ENCODE measurements at regions not wholly inside any gene's neighbourhood (a gene's known extent, or its start where the extent isn't known, plus 50 kb on each side); places are given as distances from the start of the nearest gene placed in this dataset.
"Not testable (repeated sequence)": the region's sequence is repeated elsewhere in the genome, so short reads cannot be mapped to it uniquely, and the experiment has no call there.

- Histone ChIP-seq H3K4me3 (ENCODE audit: low read depth, low read length, poor library complexity, severe bottlenecking) (no peak overlapping the region), H3K9ac (ENCODE audit: low read length) (no peak overlapping the region), H3K4me1 (ENCODE audit: insufficient read depth, low read length, severe bottlenecking) (no peaks in the 10 kb centered on the region), H3K36me3 (ENCODE audit: insufficient read depth, low read length) (no peaks in the 10 kb centered on the region), H3F3A (ENCODE audit: insufficient read depth, low read length) (no peaks in the 10 kb centered on the region), H3K9me3 (ENCODE audit: low read length) (no peaks in the 10 kb centered on the region), H3K4me2 (ENCODE audit: low read length) (no peak overlapping the region), H2AFZ (ENCODE audit: low read length) (no peak overlapping the region), H4K20me1 (ENCODE audit: insufficient read depth, low read length) (no peaks in the 10 kb centered on the region), H3K27me3 (ENCODE audit: insufficient read depth, low read length) (no peaks in the 10 kb centered on the region), H3K27ac (ENCODE audit: low read depth, low read length, poor library complexity, severe bottlenecking) (no peak overlapping the region), H3K9me2 (ENCODE audit: low read depth, low read length) (no peaks in the 10 kb centered on the region), H3K79me2 (ENCODE audit: insufficient read depth, low read length) (no peaks in the 10 kb centered on the region)
- TF ChIP-seq, protein P1, sequence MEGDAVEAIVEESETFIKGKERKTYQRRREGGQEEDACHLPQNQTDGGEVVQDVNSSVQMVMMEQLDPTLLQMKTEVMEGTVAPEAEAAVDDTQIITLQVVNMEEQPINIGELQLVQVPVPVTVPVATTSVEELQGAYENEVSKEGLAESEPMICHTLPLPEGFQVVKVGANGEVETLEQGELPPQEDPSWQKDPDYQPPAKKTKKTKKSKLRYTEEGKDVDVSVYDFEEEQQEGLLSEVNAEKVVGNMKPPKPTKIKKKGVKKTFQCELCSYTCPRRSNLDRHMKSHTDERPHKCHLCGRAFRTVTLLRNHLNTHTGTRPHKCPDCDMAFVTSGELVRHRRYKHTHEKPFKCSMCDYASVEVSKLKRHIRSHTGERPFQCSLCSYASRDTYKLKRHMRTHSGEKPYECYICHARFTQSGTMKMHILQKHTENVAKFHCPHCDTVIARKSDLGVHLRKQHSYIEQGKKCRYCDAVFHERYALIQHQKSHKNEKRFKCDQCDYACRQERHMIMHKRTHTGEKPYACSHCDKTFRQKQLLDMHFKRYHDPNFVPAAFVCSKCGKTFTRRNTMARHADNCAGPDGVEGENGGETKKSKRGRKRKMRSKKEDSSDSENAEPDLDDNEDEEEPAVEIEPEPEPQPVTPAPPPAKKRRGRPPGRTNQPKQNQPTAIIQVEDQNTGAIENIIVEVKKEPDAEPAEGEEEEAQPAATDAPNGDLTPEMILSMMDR (IDR thresholded peaks at IDR 0.05; ENCODE audit: low read length): no peak
- no peak for TF ChIP-seq EZH2 (IDR thresholded peaks at IDR 0.05; ENCODE audit: borderline replicate concordance, low read length)
Measured at GRCh38 chr10:113498997-113499396, 53.9 kb upstream of the HABP2 start.

GRCh38 chr10:113499806-113500205 lies 53.0 kb upstream of the HABP2 start:
- Histone ChIP-seq H4K20me1 (ENCODE audit: insufficient read depth, low read length) (no peaks in the 10 kb centered on the region), H3K4me1 (ENCODE audit: insufficient read depth, low read length, severe bottlenecking) (no peaks in the 10 kb centered on the region), H3K4me3 (ENCODE audit: low read depth, low read length, poor library complexity, severe bottlenecking) (no peak overlapping the region), H3K9me2 (ENCODE audit: low read depth, low read length) (no peaks in the 10 kb centered on the region), H3K27ac (ENCODE audit: low read depth, low read length, poor library complexity, severe bottlenecking) (no peak overlapping the region), H3K27me3 (ENCODE audit: insufficient read depth, low read length) (no peaks in the 10 kb centered on the region), H3K79me2 (ENCODE audit: insufficient read depth, low read length) (no peaks in the 10 kb centered on the region), H3F3A (ENCODE audit: insufficient read depth, low read length) (no peaks in the 10 kb centered on the region), H3K4me2 (ENCODE audit: low read length) (no peak overlapping the region), H3K9ac (ENCODE audit: low read length) (no peak overlapping the region), H2AFZ (ENCODE audit: low read length) (no peak overlapping the region), H3K36me3 (ENCODE audit: insufficient read depth, low read length) (no peaks in the 10 kb centered on the region), H3K9me3 (ENCODE audit: low read length) (no peaks in the 10 kb centered on the region)
- TF ChIP-seq EZH2 (IDR thresholded peaks at IDR 0.05; ENCODE audit: borderline replicate concordance, low read length): no peak
- TF ChIP-seq, protein P1 (IDR thresholded peaks at IDR 0.05; ENCODE audit: low read length): no peak

GRCh38 chr10:113501031-113501430 lies 51.8 kb upstream of the HABP2 start:
- not testable (repeated sequence) for H3K4me1 ChIP-seq (ENCODE audit: insufficient read depth, low read length, severe bottlenecking); H3F3A ChIP-seq (ENCODE audit: insufficient read depth, low read length); H3K9ac ChIP-seq (ENCODE audit: low read length); H3K79me2 ChIP-seq (ENCODE audit: insufficient read depth, low read length); H3K27me3 ChIP-seq (ENCODE audit: insufficient read depth, low read length); H3K4me3 ChIP-seq (ENCODE audit: low read depth, low read length, poor library complexity, severe bottlenecking); H3K9me3 ChIP-seq (ENCODE audit: low read length); H4K20me1 ChIP-seq (ENCODE audit: insufficient read depth, low read length); H2AFZ ChIP-seq (ENCODE audit: low read length); H3K4me2 ChIP-seq (ENCODE audit: low read length); H3K27ac ChIP-seq (ENCODE audit: low read depth, low read length, poor library complexity, severe bottlenecking); H3K36me3 ChIP-seq (ENCODE audit: insufficient read depth, low read length); H3K9me2 ChIP-seq (ENCODE audit: low read depth, low read length)

Data from OCI-LY1 (cell line).